NCI-H146 (cell line): ENCODE measurements at regions not wholly inside any gene's neighbourhood (a gene's known extent, or its start where the extent isn't known, plus 50 kb on each side); places are given as distances from the start of the nearest gene placed in this dataset.

Experiments
- DNase-seq: peaks from one replicate; lab custom pipeline; 2025; lab: John Stamatoyannopoulos, UW

GRCh38 chr16:54724346-54724925 lies 206.2 kb upstream of the IRX5 start:
- DNase-seq: no peak

DNA sequence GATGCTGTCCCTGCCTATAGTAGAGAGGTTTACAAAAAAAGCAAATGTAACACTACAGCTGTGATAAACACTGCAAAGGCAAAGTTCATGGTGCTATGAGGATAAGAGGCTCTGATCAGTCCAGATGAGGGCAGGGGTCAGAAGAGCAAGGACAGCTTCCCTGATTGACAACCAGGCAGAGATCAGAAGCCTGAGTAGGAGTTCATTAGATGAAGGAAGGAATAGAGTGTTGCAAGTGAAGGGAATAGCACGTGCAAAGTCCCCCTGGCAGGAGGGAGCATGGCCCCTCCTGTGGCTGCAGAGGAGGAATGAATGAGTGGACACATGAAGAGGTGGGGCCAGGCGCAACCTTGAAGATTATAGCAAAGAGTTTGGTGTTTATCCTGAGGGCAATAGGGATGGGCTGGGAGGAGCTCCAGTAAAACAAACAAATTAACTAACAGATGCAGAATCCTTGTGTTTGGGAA lies 208.4 kb upstream of the IRX5 start:
- DNase-seq: no peak

GRCh38 chr16:54720259-54720658 lies 210.4 kb upstream of the IRX5 start:
- DNase-seq: no peak

GRCh38 chr16:54719624-54720023 lies 211.0 kb upstream of the IRX5 start:
- DNase-seq: no peak

GRCh38 chr16:54718376-54718775 lies 212.3 kb upstream of the IRX5 start:
- no peak for DNase-seq

GRCh38 chr16:54715011-54715410 lies 215.7 kb upstream of the IRX5 start:
- DNase-seq: no peak

GRCh38 chr16:54712866-54713265 lies 217.8 kb upstream of the IRX5 start:
- no peak for DNase-seq

DNA sequence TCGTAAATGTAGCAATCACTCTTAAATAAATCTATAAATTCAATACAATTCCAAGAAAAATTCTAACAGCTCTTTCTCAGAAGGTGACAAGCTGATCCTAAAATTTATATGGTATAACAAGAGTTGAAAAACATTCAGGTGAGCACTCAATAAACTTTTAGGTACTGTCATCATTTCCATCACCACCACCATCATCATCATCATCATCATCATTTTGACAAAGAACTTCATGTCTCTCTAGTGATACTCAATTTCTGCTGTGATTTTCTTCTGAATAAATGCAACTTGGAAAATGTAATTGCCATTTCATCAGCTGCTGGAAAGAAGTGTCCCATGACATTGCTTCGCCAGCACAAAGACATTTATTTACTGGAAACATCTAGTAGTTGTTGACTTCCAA lies 222.9 kb upstream of the IRX5 start:
- no peak for DNase-seq

DNA sequence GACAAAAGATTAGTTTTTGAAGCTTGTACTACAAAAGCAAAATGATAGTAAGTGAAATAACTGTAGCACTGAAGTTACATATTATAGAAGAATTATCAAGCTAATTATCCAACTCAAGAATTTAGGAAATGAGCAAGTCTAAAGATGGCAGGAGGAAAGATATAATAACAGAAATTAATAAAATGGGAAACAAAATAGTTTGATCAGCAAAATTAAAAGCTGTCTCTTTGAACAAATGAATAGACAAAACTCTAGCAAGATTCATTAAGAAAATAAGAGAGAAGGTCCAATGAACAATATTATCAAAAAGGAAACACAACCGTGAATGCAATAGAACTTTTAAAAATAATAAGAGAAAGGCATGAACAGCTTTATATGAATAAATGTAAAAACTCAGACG lies 224.3 kb upstream of the IRX5 start:
- DNase-seq: no peak

GRCh38 chr16:54703339-54703738 lies 227.3 kb upstream of the IRX5 start:
- DNase-seq: no peak

- no peak for DNase-seq
Measured at GRCh38 chr16:54699656-54700055, 231.0 kb upstream of the IRX5 start.

GRCh38 chr16:54697677-54698076 lies 233.0 kb upstream of the IRX5 start:
- no peak for DNase-seq

DNA sequence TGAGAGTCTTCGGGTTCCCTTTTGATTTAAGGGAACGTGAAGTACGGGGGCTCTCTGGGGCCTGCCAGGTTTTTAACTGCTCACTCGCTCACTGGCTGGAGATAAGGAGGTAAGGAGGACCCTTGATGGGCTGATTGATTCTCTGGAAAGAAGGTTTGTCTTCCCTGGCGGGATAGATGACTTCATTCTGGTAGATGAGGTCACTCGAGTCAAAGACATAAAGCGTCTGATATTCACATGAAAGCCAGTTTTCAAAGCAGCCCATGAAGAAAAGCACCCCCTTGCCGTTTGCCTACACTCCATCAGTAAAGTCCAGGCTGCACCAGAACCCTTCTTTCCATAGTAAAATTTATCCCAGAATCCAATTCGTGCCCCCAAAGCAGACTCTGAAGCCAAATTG lies 233.7 kb upstream of the IRX5 start:
- no peak for DNase-seq

DNA sequence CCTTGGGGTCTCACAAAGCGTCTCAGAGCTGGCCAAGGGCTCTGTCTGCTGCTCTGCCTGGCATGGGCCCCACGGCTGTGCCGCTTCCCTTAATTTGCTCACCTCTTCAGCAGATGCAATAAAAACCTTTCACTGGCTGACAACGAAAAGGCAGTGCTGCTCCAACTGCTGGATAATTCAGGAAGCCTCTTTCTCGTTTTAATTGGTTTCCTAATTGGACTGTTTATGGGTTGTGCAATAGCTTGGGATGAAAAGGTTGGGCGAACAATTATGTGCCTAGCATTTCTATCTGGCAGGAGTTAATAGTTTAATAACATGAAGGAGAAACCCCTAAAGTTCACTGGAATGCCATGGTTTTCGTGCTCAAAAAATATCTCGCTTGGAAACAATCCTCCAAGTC lies 234.1 kb upstream of the IRX5 start:
- DNase-seq: no peak

GRCh38 chr16:54694651-54695050 lies 236.0 kb upstream of the IRX5 start:
- no peak for DNase-seq

DNA sequence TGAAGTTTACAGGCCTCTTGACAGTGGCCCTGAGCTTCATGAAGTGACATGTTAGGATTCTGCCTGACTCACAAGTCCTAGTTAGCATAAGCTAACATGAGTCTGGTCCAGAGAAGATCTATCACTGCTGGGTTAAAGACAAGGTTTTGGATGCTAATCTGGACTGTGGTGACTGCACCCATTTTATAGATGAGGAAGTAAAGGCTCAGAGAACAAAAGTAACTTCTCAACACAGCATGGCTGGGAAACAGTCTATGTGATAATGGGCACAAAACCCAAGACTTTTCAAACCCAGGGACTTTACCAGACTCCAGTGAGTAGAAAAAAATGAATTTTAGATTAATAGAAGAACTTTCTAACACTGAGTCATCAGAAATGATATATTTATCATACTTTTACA lies 236.8 kb upstream of the IRX5 start:
- no peak for DNase-seq

DNA sequence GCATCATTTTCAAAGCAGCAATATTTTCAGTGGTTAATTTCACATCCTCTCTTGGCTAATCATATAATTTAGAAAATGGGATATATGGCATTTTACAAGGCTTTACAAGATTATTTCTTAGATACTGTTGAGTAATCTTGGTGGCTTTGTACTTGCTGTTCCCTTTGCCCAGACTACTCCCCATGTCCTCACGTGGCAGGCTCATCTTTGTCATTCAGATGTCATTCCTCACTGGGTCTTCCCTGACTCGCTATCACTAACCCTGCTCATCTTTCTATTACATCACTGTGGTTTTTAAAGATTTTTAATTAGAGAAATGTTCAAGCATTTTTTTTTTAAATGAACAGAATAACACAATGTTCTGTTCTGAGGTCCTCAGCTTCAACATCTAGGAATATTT lies 240.0 kb upstream of the IRX5 start:
- DNase-seq: no peak

DNA sequence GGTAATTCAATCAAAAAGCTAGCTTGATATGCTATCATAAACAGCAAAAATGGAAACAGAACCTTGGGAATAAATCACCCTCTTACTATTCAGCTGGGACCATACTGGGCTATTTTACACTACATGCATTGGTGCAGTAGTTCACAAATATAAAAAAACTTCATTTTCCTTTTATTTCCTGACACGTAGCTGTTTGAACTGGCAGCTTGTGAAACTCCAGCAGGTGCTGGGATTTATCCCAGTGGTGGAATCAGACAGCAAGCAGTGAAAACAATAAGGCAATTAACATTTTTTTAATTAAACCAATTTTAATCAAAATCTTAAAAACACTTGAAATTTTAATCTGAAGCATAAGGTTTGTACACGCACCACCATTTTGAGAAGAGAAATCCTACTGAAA lies 240.4 kb upstream of the IRX5 start:
- no peak for DNase-seq

DNA sequence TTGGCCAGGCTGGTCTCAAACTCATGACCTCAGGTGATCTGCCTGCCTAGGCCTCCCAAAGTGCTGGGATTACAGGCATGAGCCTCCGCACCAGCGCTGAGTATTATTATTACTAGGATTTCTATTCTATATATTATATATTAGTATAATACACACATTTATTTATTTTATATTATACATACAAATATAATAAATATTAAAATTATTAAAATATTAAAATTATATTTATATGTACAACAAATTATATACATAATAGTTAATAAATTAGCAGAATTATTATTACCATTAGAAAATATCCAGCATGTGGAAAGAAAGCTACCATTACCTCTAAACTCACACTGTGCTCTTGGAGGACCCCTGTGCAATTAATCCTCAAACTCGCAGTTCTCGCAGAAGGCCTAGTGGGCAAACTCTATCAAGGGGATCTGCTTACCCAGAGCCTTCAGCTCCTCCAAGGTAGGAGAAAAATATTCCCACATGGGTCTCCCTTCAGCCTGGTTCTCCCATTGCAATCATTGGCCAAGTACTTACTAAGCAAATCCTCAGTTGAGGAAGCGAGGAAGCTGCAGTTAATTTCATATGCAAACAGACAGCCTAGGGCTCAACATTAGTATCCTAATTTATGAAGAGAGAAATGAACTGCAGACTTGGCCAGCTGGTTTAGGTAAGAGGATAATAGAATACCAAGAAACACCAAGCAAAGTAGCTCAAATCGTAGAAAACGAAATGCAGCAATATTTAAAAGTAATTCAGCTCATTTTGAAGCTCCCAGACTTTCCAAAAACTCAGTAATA lies 241.4 kb upstream of the IRX5 start:
- no peak for DNase-seq

DNA sequence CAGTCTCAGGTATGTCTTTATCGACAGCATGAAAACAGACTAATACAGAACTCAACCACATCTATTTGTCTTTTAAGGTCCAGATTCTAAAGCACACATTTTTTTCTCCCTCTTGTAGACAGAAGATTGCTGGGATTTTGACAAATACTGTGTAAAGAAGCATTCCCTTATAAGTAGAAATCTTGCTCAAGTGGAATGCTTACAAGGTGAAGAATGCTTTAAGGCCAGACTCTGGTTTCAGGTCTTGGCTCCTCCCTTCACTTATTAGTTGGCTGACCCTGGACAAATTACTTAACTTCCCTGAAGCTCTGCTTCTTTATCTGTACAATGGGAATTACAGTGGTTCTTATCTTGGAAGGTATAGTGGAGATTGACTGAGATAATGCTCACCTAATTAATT lies 242.3 kb upstream of the IRX5 start:
- no peak for DNase-seq

GRCh38 chr16:54687043-54687899 lies 243.4 kb upstream of the IRX5 start:
- no peak for DNase-seq

GRCh38 chr16:54685682-54686081 lies 245.0 kb upstream of the IRX5 start:
- DNase-seq: no peak

DNA sequence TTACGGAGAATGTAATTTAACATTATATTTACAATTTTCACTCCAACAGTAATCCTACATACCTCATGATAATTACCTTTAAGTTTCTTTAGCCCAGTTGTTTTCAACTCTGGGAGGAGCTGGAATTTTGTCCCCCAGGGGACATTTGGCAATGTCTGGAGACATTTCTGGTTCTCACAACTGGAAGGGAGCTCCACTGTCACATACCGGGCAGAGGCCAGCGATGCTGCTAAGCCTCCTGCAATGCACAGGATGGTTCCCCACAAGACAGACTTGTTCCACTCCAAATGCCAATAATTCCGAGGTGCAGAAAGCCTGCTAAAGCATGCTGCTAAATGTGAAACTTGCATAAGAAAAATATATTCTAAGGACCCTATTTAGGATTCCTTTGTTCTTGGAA lies 251.1 kb upstream of the IRX5 start:
- DNase-seq: no peak
